ENCODE measurements at regions not wholly inside any gene's neighbourhood (a gene's known extent, or its start where the extent isn't known, plus 50 kb on each side); places are given as distances from the start of the nearest gene placed in this dataset.

- DNase-seq, result no peak
- H3K4me1 Mint-ChIP-seq, result peaks cover 3% of the 10 kb centered on the region in 2 experiments
- no peaks in the 10 kb centered on the region for H3K9me3 ChIP-seq (ENCODE audit: control insufficient read depth, low read depth, low read length)
- H3K9ac ChIP-seq (ENCODE audit: extremely low read depth, insufficient read length, low read length), result no peak overlapping the region
- no peak overlapping the region for H2BK120ac ChIP-seq (ENCODE audit: low read depth, low read length, poor library complexity, severe bottlenecking)
- H3K27me3 ChIP-seq (ENCODE audit: insufficient read depth, low read length), result no peaks in the 10 kb centered on the region
- no peak overlapping the region for H3K18ac ChIP-seq (ENCODE audit: insufficient read length, low read depth, low read length)
- H2AFZ ChIP-seq (ENCODE audit: low read length), result no peak overlapping the region
- TF ChIP-seq CTCF (conservative IDR thresholded peaks at IDR 0.05), result no peak
- no peak overlapping the region for H2BK12ac ChIP-seq (ENCODE audit: insufficient read length, low read depth, low read length)
- no peaks in the 10 kb centered on the region for H3K9me3 Mint-ChIP-seq
- no peak overlapping the region for H3K4me2 ChIP-seq (ENCODE audit: insufficient read depth, insufficient read length, low read length)
- no peak overlapping the region for H3K14ac ChIP-seq (ENCODE audit: insufficient read depth, low read length)
- H2BK5ac ChIP-seq (ENCODE audit: insufficient read length, low read length), result no peak overlapping the region
- WGBS (ENCODE audit: extremely low coverage, insufficient read length, low lambda C conversion rate), result no CpG with 5 or more reads among the region's 3 CpGs
- 0 out of 2 replicates have a peak, but pooled peaks cover 1% of the 10 kb centered on the region for H3K4me1 ChIP-seq (ENCODE audit: insufficient read depth, low read length)
- peaks cover 10% of the 10 kb centered on the region for H3K27me3 Mint-ChIP-seq (ENCODE audit: low read depth)
- H3K27ac Mint-ChIP-seq, result peak overlapping the region in 1 of 3 experiments; percentile 13; a peak in 1 of 7 replicates
- H2BK20ac ChIP-seq (ENCODE audit: low read depth, low read length, poor library complexity, severe bottlenecking), result no peak overlapping the region
- no peak overlapping the region for H3K23ac ChIP-seq (ENCODE audit: insufficient read length, low read depth, low read length)
- no peak overlapping the region for H3K4ac ChIP-seq (ENCODE audit: low read depth, low read length)
- no peak overlapping the region for H2BK15ac ChIP-seq (ENCODE audit: low read depth, low read length)
- no peak overlapping the region for H4K91ac ChIP-seq (ENCODE audit: insufficient read length, low read depth, low read length)
- no peaks in the 10 kb centered on the region for H3K23me2 ChIP-seq (ENCODE audit: insufficient read length, low read depth, low read length, poor library complexity, severe bottlenecking)
- H4K20me1 ChIP-seq (ENCODE audit: control insufficient read depth, insufficient read depth, insufficient read length), result no peaks in the 10 kb centered on the region
- no peaks in the 10 kb centered on the region for H3K79me2 ChIP-seq (ENCODE audit: insufficient read depth, low read length)
- no peaks in the 10 kb centered on the region for H3K79me1 ChIP-seq (ENCODE audit: insufficient read depth, low read depth, low read length, poor library complexity, severe bottlenecking)
- no peak overlapping the region for H4K8ac ChIP-seq (replicated peaks; ENCODE audit: insufficient read length, low read depth, low read length)
- no peak overlapping the region for H3K4me3 Mint-ChIP-seq
- H3K56ac ChIP-seq (ENCODE audit: insufficient read length, low read depth, low read length), result no peak overlapping the region
- no peak overlapping the region for H4K5ac ChIP-seq (ENCODE audit: insufficient read length, low read depth, low read length)
- no peak overlapping the region for H3K27ac ChIP-seq (ENCODE audit: insufficient read length, low read depth, low read length)
- no peaks in the 10 kb centered on the region; a peak in 1 of 7 replicates for H3K36me3 Mint-ChIP-seq (ENCODE audit: insufficient read depth in 1 of 3, low read depth in 3 of 3)
- no peak overlapping the region for H3T11ph ChIP-seq (ENCODE audit: low read length)
- H2AK5ac ChIP-seq (ENCODE audit: insufficient read length, low read length), result no peak overlapping the region
These were observed 1485.4 kb upstream of the TMEM132C start for GRCh38 chr12:126781593-126781992.

Measured in H9 (cell line).